Psoas muscle (tissue), 7 donors: ENCODE measurements at regions not wholly inside any gene's neighbourhood (a gene's known extent, or its start where the extent isn't known, plus 50 kb on each side); places are given as distances from the start of the nearest gene placed in this dataset.

Experiments
- ATAC-seq, 4 donors: fragments of 200-7000 bp; cut with Tn5 transposase; one replicate each; pipeline ENCODE4 v1.9.1; 2020; ENCODE audit warnings: moderate library complexity in 3 of 4, mild to moderate bottlenecking in 2 of 4
- DNase-seq, 2 donors: peaks; one replicate each; pipeline ENCODE4 v3.0.0-alpha.2; 2020
- H3K27ac ChIP-seq: fragments of 200-600 bp; one replicate; pipeline ENCODE4 v1.8.0; 2022
- H3K27me3 ChIP-seq, 3 donors: fragments of 200-600 bp in 1 of 3; one replicate each; pipeline versions ENCODE4 v1.6.1 to v1.8.0; 2013 to 2022; ENCODE audit warnings: low read length in 2 of 3, mild to moderate bottlenecking in 2 of 3, moderate library complexity in 1 of 3; ENCODE audit not compliant: insufficient read depth in 3 of 3
- H3K36me3 ChIP-seq, 2 donors: fragments of 200-600 bp in 1 of 2; one replicate each; pipeline versions ENCODE4 v1.6.1 to v1.8.0; 2013 to 2022; ENCODE audit warnings: low read depth in 1 of 2, mild to moderate bottlenecking in 1 of 2, moderate library complexity in 1 of 2; ENCODE audit not compliant: insufficient read depth in 1 of 2
- H3K4me1 ChIP-seq: fragments of 200-600 bp; one replicate; pipeline ENCODE4 v1.8.0; 2022
- H3K4me3 ChIP-seq: fragments of 200-600 bp; one replicate; pipeline ENCODE4 v1.8.0; 2022; ENCODE audit warnings: mild to moderate bottlenecking
- H3K9me3 ChIP-seq: fragments of 200-600 bp; one replicate; pipeline ENCODE4 v1.8.0; 2022
- WGBS, 3 donors: extraction: QIAGEN DNeasy Blood & Tissue Kit; methylation state at CpG; one replicate each; pipeline versions ENCODE4 v1.1.6 to v1.1.7; 2013; 5-methylcytosine and 5-hydroxymethylcytosine counted together
- intact Hi-C, 2 donors: fragments of 100-400 bp; cut with DNase I; formaldehyde crosslinking; loops; one replicate each; pipeline versions ENCODE4 v1.11.0 to v1.14.2; 2022
- TF ChIP-seq, protein P1 (sequence below): fragments of 200-600 bp; IDR thresholded peaks from one replicate; pipeline ENCODE4 v1.8.0; 2022; ENCODE audit warnings: antibody characterized with exemption
- donor health status: healthy with polysubstance abuse.
- donor health status: DM: no; HTN: no; CAD: no; lungs with moderate emphysema.
- donor health status: Bipolar disorder and iron deficiency.
- donor health status: healthy.
- donor health status: DM: yes; HTN: yes; CAD: no.
- donor health status: DM: no; HTN: no; CAD: no.
- donor health status: DM: yes; HTN: yes; CAD: no.

GRCh38 chr10:28986117-28986792 is 302.6 kb upstream of the LYZL1 start:
- Histone ChIP-seq H3K9me3 (no peaks in the 10 kb centered on the region), H3K27ac (no peak overlapping the region), H3K36me3 (no peaks in the 10 kb centered on the region), H3K27me3 (peaks cover 0 to 4% (median 2%) of the 10 kb centered on the region in 3 donors), H3K4me1 (peaks cover 7% of the 10 kb centered on the region), H3K4me3 (no peak overlapping the region)
- WGBS, 3 donors = 92 to 93% (median 93%) methylated on average over 11 of the region's 11 CpGs
- no peak for DNase-seq
- intact Hi-C loops = loop anchor here in 1 of 2 donors (10.0 kb wide), 1 partner anchor 319 kb away; no protein-coding TSS in a partner anchor
- no peak for ATAC-seq
- TF ChIP-seq, protein P1, sequence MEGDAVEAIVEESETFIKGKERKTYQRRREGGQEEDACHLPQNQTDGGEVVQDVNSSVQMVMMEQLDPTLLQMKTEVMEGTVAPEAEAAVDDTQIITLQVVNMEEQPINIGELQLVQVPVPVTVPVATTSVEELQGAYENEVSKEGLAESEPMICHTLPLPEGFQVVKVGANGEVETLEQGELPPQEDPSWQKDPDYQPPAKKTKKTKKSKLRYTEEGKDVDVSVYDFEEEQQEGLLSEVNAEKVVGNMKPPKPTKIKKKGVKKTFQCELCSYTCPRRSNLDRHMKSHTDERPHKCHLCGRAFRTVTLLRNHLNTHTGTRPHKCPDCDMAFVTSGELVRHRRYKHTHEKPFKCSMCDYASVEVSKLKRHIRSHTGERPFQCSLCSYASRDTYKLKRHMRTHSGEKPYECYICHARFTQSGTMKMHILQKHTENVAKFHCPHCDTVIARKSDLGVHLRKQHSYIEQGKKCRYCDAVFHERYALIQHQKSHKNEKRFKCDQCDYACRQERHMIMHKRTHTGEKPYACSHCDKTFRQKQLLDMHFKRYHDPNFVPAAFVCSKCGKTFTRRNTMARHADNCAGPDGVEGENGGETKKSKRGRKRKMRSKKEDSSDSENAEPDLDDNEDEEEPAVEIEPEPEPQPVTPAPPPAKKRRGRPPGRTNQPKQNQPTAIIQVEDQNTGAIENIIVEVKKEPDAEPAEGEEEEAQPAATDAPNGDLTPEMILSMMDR = no peak

- intact Hi-C loops = loop anchor here in 1 of 2 donors (10.0 kb wide), 1 partner anchor 318 kb away; no protein-coding TSS in a partner anchor
- Histone ChIP-seq H3K4me1 (peaks cover 7% of the 10 kb centered on the region), H3K4me3 (no peak overlapping the region), H3K27me3 (peaks cover 0 to 4% (median 2%) of the 10 kb centered on the region in 3 donors), H3K9me3 (no peaks in the 10 kb centered on the region), H3K36me3 (no peaks in the 10 kb centered on the region), H3K27ac (no peak overlapping the region)
- DNase-seq (no peak), ATAC-seq (no peak)
- TF ChIP-seq, protein P1 = no peak
- 76 to 85% (median 82%) methylated on average over 3 of the region's 3 CpGs for WGBS, 3 donors
Measured at GRCh38 chr10:28986856-28987255, 302.0 kb upstream of the LYZL1 start.

DNA sequence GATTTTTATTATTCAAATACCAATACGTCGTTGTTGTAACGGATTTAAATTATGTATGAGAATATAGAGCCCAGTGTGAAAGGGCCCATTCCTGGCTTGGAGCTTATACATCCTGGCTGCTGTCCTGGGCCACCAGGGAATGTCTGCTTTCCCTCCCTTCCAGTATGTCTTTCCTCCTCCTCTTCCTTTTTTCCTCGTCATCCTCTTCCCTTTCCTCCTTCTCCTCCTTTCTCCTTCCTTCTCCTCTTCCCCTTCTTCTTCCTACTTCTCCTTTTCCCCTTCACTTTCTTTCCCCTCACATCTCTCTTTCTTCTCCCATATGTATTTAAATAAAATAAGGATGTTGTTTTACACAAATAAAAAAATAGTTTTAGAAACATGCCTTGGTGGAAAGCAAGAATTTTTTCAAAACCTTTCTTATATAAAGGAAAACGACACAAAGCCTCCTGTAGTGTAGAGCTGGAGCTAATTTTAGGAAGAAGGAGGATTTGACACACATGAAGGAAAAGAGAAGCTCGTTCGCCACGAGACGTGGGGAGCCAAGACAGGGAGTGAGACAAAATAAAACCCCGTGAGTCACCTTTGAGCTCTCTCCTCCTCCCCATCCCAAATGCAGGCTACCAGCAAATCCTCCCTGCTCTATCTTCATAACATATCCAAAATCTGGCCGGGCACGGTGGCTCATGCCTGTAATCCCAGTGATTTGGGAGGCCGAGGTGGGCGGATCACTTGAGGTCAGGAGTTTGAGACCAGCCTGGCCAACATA is 301.1 kb upstream of the LYZL1 start:
- WGBS, 3 donors = 76% methylated on average over 14 of the region's 14 CpGs
- H3K27ac ChIP-seq = no peak overlapping the region
- ATAC-seq (no peak), DNase-seq (no peak)
- TF ChIP-seq, protein P1 = no peak
- peaks cover 7% of the 10 kb centered on the region for H3K4me1 ChIP-seq
- H3K36me3 ChIP-seq = no peaks in the 10 kb centered on the region
- intact Hi-C loops = loop anchor here in 1 of 2 donors (10.0 kb wide), 1 partner anchor 317 kb away; no protein-coding TSS in a partner anchor
- no peaks in the 10 kb centered on the region for H3K9me3 ChIP-seq
- H3K27me3 ChIP-seq = peaks cover 0 to 2% (median 1%) of the 10 kb centered on the region in 3 donors
- H3K4me3 ChIP-seq = no peak overlapping the region

GRCh38 chr10:28988980-28989379 is 299.9 kb upstream of the LYZL1 start:
- DNase-seq (no peak), ATAC-seq (no peak)
- TF ChIP-seq, protein P1 = no peak
- WGBS, 3 donors = 92 to 98% (median 94%) methylated on average over 6 of the region's 6 CpGs
- intact Hi-C loops = loop anchor here in 1 of 2 donors (10.0 kb wide), 1 partner anchor 316 kb away; no protein-coding TSS in a partner anchor
- H3K4me1 ChIP-seq = peaks cover 7% of the 10 kb centered on the region
- no peaks in the 10 kb centered on the region for H3K27me3 ChIP-seq
- no peak overlapping the region for H3K4me3 ChIP-seq
- no peaks in the 10 kb centered on the region for H3K36me3 ChIP-seq
- H3K27ac ChIP-seq = no peak overlapping the region
- no peaks in the 10 kb centered on the region for H3K9me3 ChIP-seq
